Central memory CD8-positive, alpha-beta T cell (primary cell): ENCODE measurements at regions not wholly inside any gene's neighbourhood (a gene's known extent, or its start where the extent isn't known, plus 50 kb on each side); places are given as distances from the start of the nearest gene placed in this dataset.
A peak's percentile ranks its signal among the peaks of the same experiment; 100 is the strongest.
"Not testable (repeated sequence)": the region's sequence is repeated elsewhere in the genome, so short reads cannot be mapped to it uniquely, and the experiment has no call there.

Experiments
- ATAC-seq: fragments of 150-1000 bp; cut with Tn5 transposase; replicated peaks from 2 replicates; pipeline ENCODE4 v1.10.0; 2022; ENCODE audit warnings: mild to moderate bottlenecking, moderate FRiP score, moderate number of reproducible peaks; ENCODE audit not compliant: poor library complexity, severe bottlenecking; ENCODE audit errors: extremely low read depth
- DNase-seq, 2 donors: peaks; one replicate each; pipeline ENCODE4 v3.0.0; 2021; ENCODE audit warnings: low spot score in 2 of 2
- H3K27ac Mint-ChIP-seq: one replicate; pipeline ENCODE4 v1.8.0; 2022; ENCODE audit warnings: low read depth, mild to moderate bottlenecking, moderate library complexity, mixed read lengths
- H3K27me3 Mint-ChIP-seq: one replicate; pipeline ENCODE4 v1.8.0; 2022; ENCODE audit warnings: mixed read lengths
- H3K36me3 Mint-ChIP-seq: one replicate; pipeline ENCODE4 v1.8.0; 2022; ENCODE audit warnings: mild to moderate bottlenecking, moderate library complexity, mixed read lengths; ENCODE audit not compliant: insufficient read depth
- H3K4me1 Mint-ChIP-seq: one replicate; pipeline ENCODE4 v1.8.0; 2022; ENCODE audit warnings: mixed read lengths
- H3K4me3 Mint-ChIP-seq: one replicate; pipeline ENCODE4 v1.8.0; 2022; ENCODE audit warnings: mild to moderate bottlenecking, moderate library complexity, mixed read lengths
- H3K9me3 Mint-ChIP-seq: one replicate; pipeline ENCODE4 v1.8.0; 2022; ENCODE audit warnings: mixed read lengths

- Mint-ChIP-seq H3K27ac (no peak overlapping the region), H3K4me3 (no peak overlapping the region), H3K27me3 (peaks cover 79% of the 10 kb centered on the region), H3K36me3 (no peaks in the 10 kb centered on the region), H3K4me1 (no peaks in the 10 kb centered on the region), H3K9me3 (no peaks in the 10 kb centered on the region)
- DNase-seq = no peak
- no peak for ATAC-seq
Observed at GRCh38 chr5:42036379-42036778, 111.3 kb downstream of the FBXO4 start.

DNA sequence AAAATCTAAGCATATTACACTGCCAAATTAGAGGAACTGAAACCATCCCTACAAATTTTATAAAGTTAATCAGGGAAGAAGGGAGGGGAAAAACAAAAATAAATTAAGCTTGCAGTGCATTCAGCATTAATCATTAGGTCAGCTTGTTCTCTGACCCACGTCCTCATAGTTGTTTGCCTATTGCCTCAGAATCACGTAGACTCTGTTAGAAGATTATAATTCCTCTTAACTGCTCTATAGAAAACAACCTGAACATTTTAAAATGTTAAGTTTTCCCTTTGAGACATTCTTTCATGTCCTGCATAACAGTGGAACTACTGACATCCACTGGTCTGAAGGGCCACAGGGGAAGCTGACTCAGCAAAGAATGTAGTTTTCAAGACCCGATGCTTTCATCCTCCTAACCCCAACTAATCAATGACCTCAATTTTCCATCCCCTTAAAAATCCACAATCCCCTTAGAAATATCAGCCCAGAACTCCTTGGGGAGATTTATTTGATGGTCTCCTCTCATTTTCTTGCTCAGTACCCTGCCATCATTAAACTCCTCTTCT, 112.4 kb downstream of the FBXO4 start:
- no peaks in the 10 kb centered on the region for H3K36me3 Mint-ChIP-seq
- no peaks in the 10 kb centered on the region for H3K9me3 Mint-ChIP-seq
- no peak overlapping the region for H3K4me3 Mint-ChIP-seq
- ATAC-seq (no peak), DNase-seq (no peak)
- H3K27me3 Mint-ChIP-seq = peaks cover 72% of the 10 kb centered on the region
- H3K4me1 Mint-ChIP-seq = no peaks in the 10 kb centered on the region
- no peak overlapping the region for H3K27ac Mint-ChIP-seq

GRCh38 chr5:42043400-42043799, 118.3 kb downstream of the FBXO4 start:
- H3K27me3 Mint-ChIP-seq = peaks cover 74% of the 10 kb centered on the region
- no peak for ATAC-seq

GRCh38 chr5:42057254-42057690, 132.2 kb downstream of the FBXO4 start:
- ATAC-seq (peak; percentile 67), DNase-seq (peak; percentile 28 to 37)
- Mint-ChIP-seq H3K4me3 (no peak overlapping the region), H3K9me3 (no peaks in the 10 kb centered on the region), H3K36me3 (no peaks in the 10 kb centered on the region), H3K4me1 (peaks cover 4% of the 10 kb centered on the region), H3K27ac (no peak overlapping the region), H3K27me3 (peaks cover 29% of the 10 kb centered on the region)

More at GRCh38 chr5:42043400-42043799, 118.3 kb downstream of the FBXO4 start:
- H3K36me3 Mint-ChIP-seq = no peaks in the 10 kb centered on the region
- no peak overlapping the region for H3K27ac Mint-ChIP-seq
- no peak for DNase-seq
- no peaks in the 10 kb centered on the region for H3K4me1 Mint-ChIP-seq
- no peaks in the 10 kb centered on the region for H3K9me3 Mint-ChIP-seq
- H3K4me3 Mint-ChIP-seq = no peak overlapping the region

DNA sequence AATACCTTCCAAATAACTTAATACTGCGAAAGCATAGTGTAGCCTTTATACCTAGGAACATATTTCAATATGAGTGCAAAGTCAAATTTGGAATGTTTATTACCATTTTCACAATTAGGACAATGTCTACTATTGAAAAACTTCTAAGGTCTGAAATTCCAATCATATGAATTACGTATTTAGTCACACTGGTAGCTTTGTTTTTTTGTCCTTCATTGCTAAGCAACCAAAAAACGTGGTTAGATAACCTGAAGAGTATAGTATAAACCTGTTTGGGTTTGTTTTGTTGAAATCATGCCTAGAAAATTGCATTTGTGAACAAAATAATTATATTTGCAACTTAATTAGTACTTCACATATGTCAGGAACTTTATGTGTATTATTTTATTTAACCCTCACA, 134.2 kb downstream of the FBXO4 start:
- no peaks in the 10 kb centered on the region for H3K36me3 Mint-ChIP-seq
- peaks cover 17% of the 10 kb centered on the region for H3K27me3 Mint-ChIP-seq
- H3K27ac Mint-ChIP-seq = no peak overlapping the region
- H3K9me3 Mint-ChIP-seq = no peaks in the 10 kb centered on the region
- no peak overlapping the region for H3K4me3 Mint-ChIP-seq
- no peak for ATAC-seq
- peaks cover 4% of the 10 kb centered on the region for H3K4me1 Mint-ChIP-seq
- DNase-seq = no peak

DNA sequence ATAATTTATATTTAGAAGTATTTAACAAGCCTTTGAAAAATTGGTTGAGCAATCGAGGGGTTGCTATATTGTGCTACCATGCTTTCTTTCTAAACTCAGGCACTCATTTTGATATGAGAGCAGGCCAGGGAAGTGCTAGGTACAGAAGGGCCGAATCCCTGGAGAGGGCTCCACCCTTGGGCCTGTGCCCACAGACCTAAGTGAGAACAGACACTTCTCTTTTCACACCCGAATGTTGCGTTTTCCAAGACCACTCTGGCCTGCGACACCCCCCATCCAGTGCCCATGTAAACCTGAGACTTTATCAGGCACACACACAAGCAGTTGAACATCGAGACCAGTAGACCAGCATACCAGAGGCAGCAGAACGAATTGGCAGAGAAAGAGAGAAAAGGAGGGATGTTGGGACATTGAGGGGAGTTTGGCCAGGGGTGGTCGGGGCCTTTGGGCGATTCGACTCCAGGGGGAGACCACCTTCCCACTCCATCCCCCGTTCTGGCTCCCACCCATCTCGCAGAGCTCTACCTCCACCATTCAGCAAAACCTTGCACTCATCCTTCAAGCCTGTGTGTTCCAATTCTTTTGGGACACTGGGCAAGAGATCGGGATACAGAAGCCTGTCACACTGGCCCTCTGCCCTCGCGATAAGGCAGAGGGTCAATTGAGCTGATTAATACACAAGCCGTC, 134.8 kb downstream of the FBXO4 start:
- no peak overlapping the region for H3K4me3 Mint-ChIP-seq
- H3K27ac Mint-ChIP-seq = no peak overlapping the region
- H3K4me1 Mint-ChIP-seq = peaks cover 4% of the 10 kb centered on the region
- no peak for ATAC-seq
- peaks cover 17% of the 10 kb centered on the region for H3K27me3 Mint-ChIP-seq
- H3K36me3 Mint-ChIP-seq = no peaks in the 10 kb centered on the region
- H3K9me3 Mint-ChIP-seq = no peaks in the 10 kb centered on the region
- DNase-seq = no peak

- H3K9me3 Mint-ChIP-seq = no peaks in the 10 kb centered on the region
- H3K27me3 Mint-ChIP-seq = peaks cover 15% of the 10 kb centered on the region
- peaks cover 4% of the 10 kb centered on the region for H3K4me1 Mint-ChIP-seq
- no peak overlapping the region for H3K4me3 Mint-ChIP-seq
- DNase-seq (no peak), ATAC-seq (no peak)
- H3K36me3 Mint-ChIP-seq = no peaks in the 10 kb centered on the region
- H3K27ac Mint-ChIP-seq = no peak overlapping the region
Observed at GRCh38 chr5:42061121-42061520, 136.0 kb downstream of the FBXO4 start.

- DNase-seq (no peak), ATAC-seq (no peak)
- no peak overlapping the region for H3K27ac Mint-ChIP-seq
- H3K27me3 Mint-ChIP-seq = no peaks in the 10 kb centered on the region
- H3K4me3 Mint-ChIP-seq = no peak overlapping the region
- no peaks in the 10 kb centered on the region for H3K4me1 Mint-ChIP-seq
- no peaks in the 10 kb centered on the region for H3K9me3 Mint-ChIP-seq
- H3K36me3 Mint-ChIP-seq = no peaks in the 10 kb centered on the region
Observed at GRCh38 chr5:42064821-42065220, 139.7 kb downstream of the FBXO4 start.

DNA sequence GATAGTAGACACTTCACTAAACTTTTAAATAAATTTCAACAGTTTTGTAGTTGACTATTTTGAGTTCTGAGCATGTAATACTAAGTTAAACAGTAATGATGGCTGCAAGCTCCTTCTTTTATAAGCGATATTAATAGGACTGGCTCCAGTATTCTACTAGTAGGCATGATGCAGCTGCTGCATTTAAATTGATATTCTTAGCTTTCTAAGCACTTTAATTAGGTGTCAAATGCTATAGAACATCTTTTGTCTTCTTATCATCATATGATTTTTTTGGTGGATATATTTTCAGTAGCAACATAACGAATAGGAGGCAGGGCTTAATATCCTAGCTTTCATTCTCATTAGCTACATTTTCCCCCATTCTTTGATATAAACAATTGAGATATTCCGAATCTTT, 141.1 kb downstream of the FBXO4 start:
- Mint-ChIP-seq H3K4me1 (no peaks in the 10 kb centered on the region), H3K9me3 (no peaks in the 10 kb centered on the region), H3K36me3 (no peaks in the 10 kb centered on the region), H3K4me3 (no peak overlapping the region), H3K27ac (no peak overlapping the region), H3K27me3 (no peaks in the 10 kb centered on the region)
- ATAC-seq (no peak), DNase-seq (no peak)

- Mint-ChIP-seq H3K27ac (no peak overlapping the region), H3K4me3 (no peak overlapping the region), H3K4me1 (no peaks in the 10 kb centered on the region), H3K9me3 (peaks cover 4% of the 10 kb centered on the region), H3K27me3 (peaks cover 31% of the 10 kb centered on the region), H3K36me3 (no peaks in the 10 kb centered on the region)
- DNase-seq = no peak
- ATAC-seq = no peak
Observed at GRCh38 chr5:42074353-42074752, 149.3 kb downstream of the FBXO4 start.

DNA sequence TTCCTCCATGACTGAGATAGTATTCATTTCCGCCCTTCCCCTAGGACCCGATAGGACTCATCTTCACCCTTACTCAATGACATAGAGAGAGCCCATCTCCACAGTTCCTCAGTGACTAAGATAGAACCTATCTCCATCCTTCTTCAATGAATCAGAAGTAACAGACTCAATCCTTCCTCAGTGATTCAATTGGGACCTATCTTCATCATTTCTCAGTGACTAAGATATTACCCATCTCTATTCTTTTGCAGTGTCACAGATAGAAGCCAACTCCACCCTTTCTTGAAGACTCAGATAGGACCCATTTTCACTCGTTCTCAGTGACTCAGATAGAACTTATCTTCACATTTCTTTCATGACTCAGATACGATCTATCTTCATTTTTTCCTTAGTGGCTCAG, 164.6 kb downstream of the FBXO4 start:
- no peaks in the 10 kb centered on the region for H3K36me3 Mint-ChIP-seq
- DNase-seq = no peak
- no peak for ATAC-seq

GRCh38 chr5:42090162-42090561, 165.1 kb downstream of the FBXO4 start:
- H3K36me3 Mint-ChIP-seq = no peaks in the 10 kb centered on the region
- no peaks in the 10 kb centered on the region for H3K27me3 Mint-ChIP-seq
- no peak for DNase-seq
- no peak for ATAC-seq
- peaks cover 14% of the 10 kb centered on the region for H3K9me3 Mint-ChIP-seq
- H3K4me1 Mint-ChIP-seq = no peaks in the 10 kb centered on the region
- H3K4me3 Mint-ChIP-seq = no peak overlapping the region
- H3K27ac Mint-ChIP-seq = no peak overlapping the region

More for the DNA sequence above, 164.6 kb downstream of the FBXO4 start:
- Mint-ChIP-seq H3K9me3 (peaks cover 14% of the 10 kb centered on the region), H3K4me3 (no peak overlapping the region), H3K27ac (no peak overlapping the region), H3K27me3 (no peaks in the 10 kb centered on the region), H3K4me1 (no peaks in the 10 kb centered on the region)

GRCh38 chr5:42099846-42100245, 174.8 kb downstream of the FBXO4 start:
- not testable (repeated sequence) for ATAC-seq, H3K4me3 Mint-ChIP-seq, DNase-seq, H3K27me3 Mint-ChIP-seq, H3K36me3 Mint-ChIP-seq, H3K4me1 Mint-ChIP-seq, H3K27ac Mint-ChIP-seq, H3K9me3 Mint-ChIP-seq
